IMR-90 (cell line): ENCODE measurements at regions not wholly inside any gene's neighbourhood (a gene's known extent, or its start where the extent isn't known, plus 50 kb on each side); places are given as distances from the start of the nearest gene placed in this dataset.

ENCODE experiments used
- ATAC-seq: fragments of 200-7000 bp; cut with Tn5 transposase; 2 replicates; pipeline ENCODE4 v1.9.1; 2020; ENCODE audit warnings: low read depth, mild to moderate bottlenecking, moderate library complexity
- BruUV-seq: library from RNA; stranded (reverse); fragments of 400-500 nt; replicated peaks from 2 replicates; lab custom pipeline; 2021; lab: Mats Ljungman, UMichigan
- CTCF ChIA-PET: fragments of 300-600 bp; formaldehyde crosslinking; extraction: SDS; loops from one replicate; lab custom pipeline; 2021; ENCODE audit warnings: antibody characterized with exemption; lab: Yijun Ruan, JAX
- POLR2A ChIA-PET: fragments of 300-600 bp; sonication (Branson Sonifier 250); formaldehyde crosslinking; loops from one replicate; lab custom pipeline; 2022; ENCODE audit warnings: antibody characterized with exemption; ENCODE audit not compliant: unreplicated experiment; lab: Charles Lee
- DNase-seq: peaks from one replicate; pipeline ENCODE4 v3.0.0; 2013
- H2AFZ ChIP-seq: replicated peaks from 2 replicates; pipeline ENCODE3; 2013; ENCODE audit warnings: low read length, mild to moderate bottlenecking; ENCODE audit not compliant: poor library complexity
- H2AK5ac ChIP-seq: 2 replicates; pipeline ENCODE4 v1.6.1; 2013; ENCODE audit warnings: low read depth, low read length, inconsistent platforms
- H2AK9ac ChIP-seq: replicated peaks from 2 replicates; pipeline ENCODE3; 2013; ENCODE audit warnings: mild to moderate bottlenecking, low read depth, low read length, moderate library complexity; ENCODE audit not compliant: poor library complexity
- H2BK120ac ChIP-seq: 2 replicates; pipeline ENCODE4 v1.6.1; 2013; ENCODE audit warnings: low read depth, low read length, inconsistent platforms
- H2BK15ac ChIP-seq: 3 replicates; pipeline ENCODE4 v1.6.1; 2013; ENCODE audit warnings: low read depth, low read length, inconsistent platforms
- H2BK20ac ChIP-seq: 2 replicates; pipeline ENCODE4 v1.6.1; 2013; ENCODE audit warnings: low read depth, mild to moderate bottlenecking, inconsistent platforms, low read length, moderate library complexity
- H2BK5ac ChIP-seq: 2 replicates; pipeline ENCODE4 v1.6.1; 2013; ENCODE audit warnings: mild to moderate bottlenecking, low read depth, low read length, inconsistent platforms; ENCODE audit not compliant: poor library complexity, severe bottlenecking
- H3K14ac ChIP-seq: replicated peaks from 2 replicates; pipeline ENCODE4 v1.6.1; 2013; ENCODE audit warnings: low read depth, low read length, inconsistent platforms
- H3K18ac ChIP-seq: 2 replicates; pipeline ENCODE4 v1.6.1; 2013; ENCODE audit warnings: low read depth, low read length, control low read depth
- H3K23ac ChIP-seq: 2 replicates; pipeline ENCODE4 v1.6.1; 2013; ENCODE audit warnings: low read depth, low read length, inconsistent platforms
- H3K27ac ChIP-seq: 2 replicates; pipeline ENCODE4 v1.5.1; 2013; ENCODE audit warnings: mild to moderate bottlenecking, control low read depth, low read length; ENCODE audit not compliant: insufficient read depth
- H3K27me3 ChIP-seq: 2 replicates; pipeline ENCODE4 v1.6.1; 2013; ENCODE audit warnings: low read length; ENCODE audit not compliant: control insufficient read depth, insufficient read depth
- H3K36me3 ChIP-seq: 2 replicates; pipeline ENCODE4 v1.6.1; 2013; ENCODE audit warnings: low read length, mixed read lengths; ENCODE audit not compliant: control insufficient read depth, insufficient read depth
- H3K4ac ChIP-seq: 2 replicates; pipeline ENCODE4 v1.6.1; 2013; ENCODE audit warnings: low read depth, low read length, inconsistent platforms
- H3K4me1 ChIP-seq: 2 replicates; pipeline ENCODE4 v1.6.1; 2013; ENCODE audit warnings: low read length, mixed read lengths; ENCODE audit not compliant: control insufficient read depth, insufficient read depth
- H3K4me2 ChIP-seq: 2 replicates; pipeline ENCODE4 v1.6.1; 2013; ENCODE audit warnings: low read depth, mild to moderate bottlenecking, control low read depth, low read length, moderate library complexity
- H3K4me3 ChIP-seq: 2 replicates; pipeline ENCODE4 v1.5.1; 2013; ENCODE audit warnings: low read depth, mild to moderate bottlenecking, control low read depth, low read length, moderate library complexity; ENCODE audit not compliant: insufficient read depth
- H3K56ac ChIP-seq: 2 replicates; pipeline ENCODE4 v1.6.1; 2013; ENCODE audit warnings: low read length, inconsistent platforms; ENCODE audit not compliant: insufficient read depth; ENCODE audit errors: extremely low read depth
- H3K79me1 ChIP-seq, 2 experiments: 2 replicates each; pipeline ENCODE4 v1.6.1; 2013; ENCODE audit warnings: low read length in 2 of 2, inconsistent platforms in 1 of 2, low read depth in 1 of 2
- H3K9ac ChIP-seq: 2 replicates; pipeline ENCODE4 v1.6.1; 2013; ENCODE audit warnings: low read depth, low read length, control low read depth
- H3K9me1 ChIP-seq: 2 replicates; pipeline ENCODE4 v1.6.1; 2013; ENCODE audit warnings: low read length, inconsistent platforms; ENCODE audit not compliant: insufficient read depth
- H3K9me3 ChIP-seq: 2 replicates; pipeline ENCODE4 v1.6.1; 2013; ENCODE audit warnings: low read length; ENCODE audit not compliant: control insufficient read depth, insufficient read depth
- H4K20me1 ChIP-seq: 2 replicates; pipeline ENCODE4 v1.6.1; 2013; ENCODE audit warnings: low read length, inconsistent platforms; ENCODE audit not compliant: insufficient read depth
- H4K5ac ChIP-seq: 2 replicates; pipeline ENCODE4 v1.6.1; 2013; ENCODE audit warnings: mild to moderate bottlenecking, low read depth, low read length, control low read depth
- H4K8ac ChIP-seq, 2 experiments: 2 replicates each; pipeline ENCODE4 v1.6.1; 2013; ENCODE audit warnings: low read depth in 2 of 2, low read length in 2 of 2, control low read depth in 1 of 2, inconsistent platforms in 1 of 2
- H4K91ac ChIP-seq: 2 replicates; pipeline ENCODE4 v1.6.1; 2013; ENCODE audit warnings: low read depth, low read length, inconsistent platforms; ENCODE audit not compliant: insufficient read depth
- FOS ChIP-seq: fragments of 150-350 bp; IDR thresholded peaks from 2 replicates; pipeline ENCODE4 v1.6.1; 2016; ENCODE audit warnings: low read depth, low read length
- MAFK ChIP-seq: IDR thresholded peaks from 2 replicates; pipeline ENCODE4 v1.6.1; 2012; ENCODE audit warnings: low read depth, low read length, improper control_type of control experiment
- MXI1 ChIP-seq: IDR thresholded peaks from 2 replicates; pipeline ENCODE4 v1.6.1; 2012; ENCODE audit warnings: low read depth, mild to moderate bottlenecking, low read length, moderate library complexity, borderline replicate concordance
- NFE2L2 ChIP-seq: fragments of 150-350 bp; IDR thresholded peaks from 2 replicates; pipeline ENCODE4 v1.6.1; 2016; ENCODE audit warnings: low read depth, mild to moderate bottlenecking, low read length
- WGBS, 2 experiments: methylation state at CpG; one replicate each; pipeline versions ENCODE4 v1.1.5 to v1.1.7; 2013; ENCODE audit warnings: missing lambda C conversion rate in 2 of 2; ENCODE audit not compliant: insufficient read length in 1 of 2; ENCODE audit errors: extremely low coverage in 2 of 2; 5-methylcytosine and 5-hydroxymethylcytosine counted together
- dilution Hi-C: fragments of 300-500 bp; cut with HindIII; formaldehyde crosslinking; loops from one replicate; pipeline ENCODE4 v1.14.3; 2018; ENCODE audit warnings: low sequenced_read_pairs; ENCODE audit not compliant: unreplicated experiment
- in situ Hi-C: fragments of 300-500 bp; cut with MboI; formaldehyde crosslinking; loops from 3 replicates; pipeline ENCODE4 v1.14.3; 2019; ENCODE audit warnings: low sequenced_read_pairs, inconsistent platforms, mixed read lengths
- intact Hi-C: fragments of 100-400 bp; cut with micrococcal nuclease; formaldehyde crosslinking; loops from 2 replicates; pipeline ENCODE4 v1.10.0; 2022
- TF ChIP-seq, protein P1 (sequence below): conservative IDR thresholded peaks from 2 replicates; pipeline ENCODE4 v1.5.1; 2012; ENCODE audit warnings: mild to moderate bottlenecking, low read depth, low read length, improper control_type of control experiment

DNA sequence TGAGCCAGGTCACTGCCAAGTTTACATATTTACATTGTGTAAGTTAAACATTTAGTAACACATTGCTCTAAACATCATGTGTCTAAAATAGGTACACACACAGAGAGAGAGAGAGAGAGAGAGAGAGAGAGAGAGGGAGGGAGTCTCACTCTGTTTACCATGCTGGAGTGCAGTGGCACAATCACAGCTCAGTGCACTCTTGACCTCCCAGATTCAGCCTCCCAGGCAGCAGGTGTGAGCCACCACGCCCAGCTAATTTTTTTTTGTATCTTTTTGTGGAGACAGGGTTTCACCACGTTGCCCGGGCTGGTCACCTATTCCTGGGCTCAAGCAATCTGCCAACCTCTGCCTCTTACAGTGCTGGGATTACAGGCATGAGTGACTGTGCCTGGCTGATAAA is 1045.3 kb downstream of the TLE1 start:
- no peak overlapping the region for H3K56ac ChIP-seq
- no peak overlapping the region for H2BK5ac ChIP-seq
- in situ Hi-C loops = no loop called here
- H3K4me3 ChIP-seq = no peak overlapping the region
- H3K18ac ChIP-seq = no peak overlapping the region
- H3K9ac ChIP-seq = no peak overlapping the region
- no peak overlapping the region for H3K27ac ChIP-seq
- no peak overlapping the region for H4K91ac ChIP-seq
- H2AK9ac ChIP-seq = no peak overlapping the region
- no peaks in the 10 kb centered on the region for H3K4me1 ChIP-seq
- no peak overlapping the region for H3K23ac ChIP-seq
- H4K20me1 ChIP-seq = no peaks in the 10 kb centered on the region
- no peak overlapping the region for H2BK20ac ChIP-seq
- H3K4ac ChIP-seq = no peak overlapping the region
- no peak overlapping the region for H2BK120ac ChIP-seq
- no peak overlapping the region for H3K14ac ChIP-seq
- no peak overlapping the region for H2AK5ac ChIP-seq
- ATAC-seq (no peak), DNase-seq (no peak)
- H3K27me3 ChIP-seq = no peaks in the 10 kb centered on the region
- CTCF ChIA-PET = no interaction called here
- no peak for TF ChIP-seq MXI1
- TF ChIP-seq MAFK = no peak
- TF ChIP-seq, protein P1, sequence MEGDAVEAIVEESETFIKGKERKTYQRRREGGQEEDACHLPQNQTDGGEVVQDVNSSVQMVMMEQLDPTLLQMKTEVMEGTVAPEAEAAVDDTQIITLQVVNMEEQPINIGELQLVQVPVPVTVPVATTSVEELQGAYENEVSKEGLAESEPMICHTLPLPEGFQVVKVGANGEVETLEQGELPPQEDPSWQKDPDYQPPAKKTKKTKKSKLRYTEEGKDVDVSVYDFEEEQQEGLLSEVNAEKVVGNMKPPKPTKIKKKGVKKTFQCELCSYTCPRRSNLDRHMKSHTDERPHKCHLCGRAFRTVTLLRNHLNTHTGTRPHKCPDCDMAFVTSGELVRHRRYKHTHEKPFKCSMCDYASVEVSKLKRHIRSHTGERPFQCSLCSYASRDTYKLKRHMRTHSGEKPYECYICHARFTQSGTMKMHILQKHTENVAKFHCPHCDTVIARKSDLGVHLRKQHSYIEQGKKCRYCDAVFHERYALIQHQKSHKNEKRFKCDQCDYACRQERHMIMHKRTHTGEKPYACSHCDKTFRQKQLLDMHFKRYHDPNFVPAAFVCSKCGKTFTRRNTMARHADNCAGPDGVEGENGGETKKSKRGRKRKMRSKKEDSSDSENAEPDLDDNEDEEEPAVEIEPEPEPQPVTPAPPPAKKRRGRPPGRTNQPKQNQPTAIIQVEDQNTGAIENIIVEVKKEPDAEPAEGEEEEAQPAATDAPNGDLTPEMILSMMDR = no peak
- TF ChIP-seq NFE2L2 = no peak
- no peak for TF ChIP-seq FOS
- intact Hi-C loops = no loop called here
- BruUV-seq = no TSS peak
- no peaks in the 10 kb centered on the region for H3K36me3 ChIP-seq
- H4K8ac ChIP-seq = no peak overlapping the region
- H2BK15ac ChIP-seq = no peak overlapping the region
- no peak overlapping the region for H4K5ac ChIP-seq
- dilution Hi-C loops = no loop called here
- H3K79me1 ChIP-seq = no peaks in the 10 kb centered on the region
- no peak overlapping the region for H2AFZ ChIP-seq
- no CpG with 5 or more reads among the region's 3 CpGs for WGBS, 2 experiments
- no peak overlapping the region for H3K4me2 ChIP-seq
- no peaks in the 10 kb centered on the region for H3K9me3 ChIP-seq
- no peaks in the 10 kb centered on the region for H3K9me1 ChIP-seq
- POLR2A ChIA-PET = no interaction called here
